ENCODE measurements at regions not wholly inside any gene's neighbourhood (a gene's known extent, or its start where the extent isn't known, plus 50 kb on each side); places are given as distances from the start of the nearest gene placed in this dataset.

GRCh38 chr5:92492908-92493307, 1088.1 kb downstream of the NR2F1-AS1 start:
- TF ChIP-seq CTCF (conservative IDR thresholded peaks at IDR 0.05; ENCODE audit: low read length) (no peak), EZH2phosphoT487 (IDR thresholded peaks at IDR 0.05; ENCODE audit: borderline replicate concordance, low read depth, low read length) (no peak)

Data from OCI-LY7 (cell line).